Smooth muscle cell (in vitro differentiated cells): ENCODE measurements at regions not wholly inside any gene's neighbourhood (a gene's known extent, or its start where the extent isn't known, plus 50 kb on each side); places are given as distances from the start of the nearest gene placed in this dataset.

Source experiments
- DNase-seq: peaks from one replicate; lab custom pipeline; 2025; ENCODE audit not compliant: unreplicated experiment; lab: John Stamatoyannopoulos, UW
- H2AFZ ChIP-seq: fragments of 200-600 bp; sonication (generic); 2 replicates; pipeline ENCODE4 v1.6.0; 2016; ENCODE audit warnings: antibody characterized with exemption, low read depth, mild to moderate bottlenecking
- H3F3A ChIP-seq: fragments of 200-600 bp; sonication (generic); 2 replicates; pipeline ENCODE4 v1.6.0; 2017; ENCODE audit warnings: antibody characterized with exemption, low read depth
- H3K27ac ChIP-seq: fragments of 200-600 bp; sonication (generic); 2 replicates; pipeline ENCODE4 v1.5.1; 2016; ENCODE audit warnings: low read depth, mild to moderate bottlenecking
- H3K27me3 ChIP-seq: fragments of 200-600 bp; sonication (generic); 2 replicates; pipeline ENCODE4 v1.6.1; 2016; ENCODE audit warnings: low read depth, mild to moderate bottlenecking
- H3K36me3 ChIP-seq: fragments of 200-600 bp; sonication (generic); 2 replicates; pipeline ENCODE4 v1.5.1; 2016; ENCODE audit warnings: low read depth
- H3K4me1 ChIP-seq: fragments of 200-600 bp; sonication (generic); 2 replicates; pipeline ENCODE4 v1.5.1; 2016; ENCODE audit warnings: low read depth
- H3K4me2 ChIP-seq: fragments of 200-600 bp; sonication (generic); 2 replicates; pipeline ENCODE4 v1.6.0; 2016; ENCODE audit warnings: mild to moderate bottlenecking
- H3K4me3 ChIP-seq: fragments of 200-600 bp; sonication (generic); 2 replicates; pipeline ENCODE4 v1.5.1; 2016; ENCODE audit warnings: mild to moderate bottlenecking
- H3K79me2 ChIP-seq: fragments of 200-600 bp; sonication (generic); 2 replicates; pipeline ENCODE4 v1.6.0; 2016; ENCODE audit warnings: low read depth, mild to moderate bottlenecking
- H3K9ac ChIP-seq: fragments of 200-600 bp; sonication (generic); 2 replicates; pipeline ENCODE4 v1.6.0; 2016; ENCODE audit warnings: low read depth
- H3K9me3 ChIP-seq: fragments of 200-600 bp; sonication (generic); replicated peaks from 2 replicates; pipeline ENCODE4 v1.5.1; 2016; ENCODE audit warnings: low read depth
- H4K20me1 ChIP-seq: fragments of 200-600 bp; sonication (generic); 2 replicates; pipeline ENCODE4 v1.6.0; 2016; ENCODE audit warnings: low read depth
- CTCF ChIP-seq: fragments of 200-600 bp; sonication (generic); IDR thresholded peaks from 2 replicates; pipeline ENCODE4 v1.5.1; 2017; ENCODE audit warnings: borderline replicate concordance, mild to moderate bottlenecking, antibody characterized with exemption; ENCODE audit not compliant: insufficient read depth, poor library complexity, severe bottlenecking
- WGBS: methylation state at CpG from one replicate; pipeline ENCODE4 v1.1.7; 2016; ENCODE audit warnings: low lambda C conversion rate; 5-methylcytosine and 5-hydroxymethylcytosine counted together

DNA sequence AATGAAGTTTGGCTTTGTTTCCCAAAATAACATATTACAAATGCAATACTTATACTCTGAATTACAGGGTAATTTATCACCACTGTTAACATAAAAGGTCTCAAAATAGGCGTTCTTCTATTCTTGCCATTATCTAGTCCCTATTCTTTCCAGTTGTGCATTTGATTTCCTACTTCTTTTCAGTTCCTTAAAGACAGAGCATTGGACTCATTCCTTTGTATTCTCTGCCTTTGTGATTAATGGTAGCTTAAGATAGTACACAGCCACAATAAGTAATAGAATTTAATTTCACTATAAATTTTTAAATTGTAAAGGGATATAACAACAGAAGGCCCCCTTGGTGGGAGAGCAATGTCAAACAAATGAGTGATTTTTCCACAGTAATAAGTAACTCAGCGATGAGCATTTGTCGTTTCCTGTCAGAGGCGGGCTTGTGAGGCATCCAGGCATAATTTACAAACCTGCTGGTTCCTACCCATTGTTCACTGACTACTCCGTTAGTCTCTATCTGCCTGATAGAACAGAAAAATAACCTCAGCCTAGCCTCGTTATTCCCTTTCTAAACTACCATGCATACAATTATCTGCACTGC, 456.6 kb upstream of the REG3G start:
- H3K9ac ChIP-seq: no peak overlapping the region
- no peak for TF ChIP-seq CTCF
- 92% methylated on average over 6 of the region's 6 CpGs for WGBS

GRCh38 chr2:78576409-78576808, 449.1 kb upstream of the REG3G start:
- no peak overlapping the region for H3K4me3 ChIP-seq
- no peaks in the 10 kb centered on the region for H3K36me3 ChIP-seq
- H3K27me3 ChIP-seq: no peaks in the 10 kb centered on the region
- no peaks in the 10 kb centered on the region for H4K20me1 ChIP-seq
- no peak for DNase-seq
- H3K4me2 ChIP-seq: no peak overlapping the region
- H3K27ac ChIP-seq: no peak overlapping the region
- no peaks in the 10 kb centered on the region for H3K79me2 ChIP-seq
- H2AFZ ChIP-seq: no peak overlapping the region
- H3K9me3 ChIP-seq: no peaks in the 10 kb centered on the region
- H3K9ac ChIP-seq: no peak overlapping the region
- no peaks in the 10 kb centered on the region for H3F3A ChIP-seq
- no peaks in the 10 kb centered on the region for H3K4me1 ChIP-seq
- TF ChIP-seq CTCF: no peak

More for the DNA sequence above, 456.6 kb upstream of the REG3G start:
- no peaks in the 10 kb centered on the region for H3F3A ChIP-seq
- H3K4me2 ChIP-seq: no peak overlapping the region
- no peak overlapping the region for H3K4me3 ChIP-seq
- H3K9me3 ChIP-seq: no peaks in the 10 kb centered on the region
- H3K36me3 ChIP-seq: no peaks in the 10 kb centered on the region
- H3K4me1 ChIP-seq: no peaks in the 10 kb centered on the region
- no peak for DNase-seq
- no peak overlapping the region for H2AFZ ChIP-seq
- H4K20me1 ChIP-seq: no peaks in the 10 kb centered on the region
- H3K79me2 ChIP-seq: no peaks in the 10 kb centered on the region
- no peak overlapping the region for H3K27ac ChIP-seq
- H3K27me3 ChIP-seq: no peaks in the 10 kb centered on the region

- WGBS: 84% methylated on average over 3 of the region's 3 CpGs
- TF ChIP-seq CTCF: no peak
- Histone ChIP-seq H3K4me1 (no peaks in the 10 kb centered on the region), H3K27ac (no peak overlapping the region), H4K20me1 (no peaks in the 10 kb centered on the region), H3K4me3 (no peak overlapping the region), H3K27me3 (no peaks in the 10 kb centered on the region), H3K9ac (no peak overlapping the region), H3K9me3 (no peaks in the 10 kb centered on the region), H3K4me2 (no peak overlapping the region), H3K36me3 (no peaks in the 10 kb centered on the region), H3F3A (no peaks in the 10 kb centered on the region), H2AFZ (no peak overlapping the region), H3K79me2 (no peaks in the 10 kb centered on the region)
- DNase-seq: no peak
Measured at GRCh38 chr2:78585871-78586270, 439.6 kb upstream of the REG3G start.

GRCh38 chr2:78586316-78586715, 439.2 kb upstream of the REG3G start:
- H3K27ac ChIP-seq: no peak overlapping the region
- H2AFZ ChIP-seq: no peak overlapping the region
- DNase-seq: no peak
- no peak for TF ChIP-seq CTCF
- no peaks in the 10 kb centered on the region for H3F3A ChIP-seq
- H3K36me3 ChIP-seq: no peaks in the 10 kb centered on the region
- H3K9me3 ChIP-seq: no peaks in the 10 kb centered on the region
- no peaks in the 10 kb centered on the region for H3K27me3 ChIP-seq
- H4K20me1 ChIP-seq: no peaks in the 10 kb centered on the region
- no peaks in the 10 kb centered on the region for H3K4me1 ChIP-seq
- 80% methylated on average over 1 of the region's 1 CpG for WGBS
- H3K9ac ChIP-seq: no peak overlapping the region
- H3K79me2 ChIP-seq: no peaks in the 10 kb centered on the region
- H3K4me3 ChIP-seq: no peak overlapping the region
- H3K4me2 ChIP-seq: no peak overlapping the region
